Loucy (cell line): ENCODE measurements at regions not wholly inside any gene's neighbourhood (a gene's known extent, or its start where the extent isn't known, plus 50 kb on each side); places are given as distances from the start of the nearest gene placed in this dataset.

Source experiments
- H2AFZ ChIP-seq: fragments of 200-600 bp; sonication (generic); 2 replicates; pipeline ENCODE4 v1.6.0; 2016; ENCODE audit warnings: antibody characterized with exemption, mild to moderate bottlenecking, low read length, moderate library complexity
- H3F3A ChIP-seq: fragments of 200-600 bp; 2 replicates; pipeline ENCODE4 v1.6.0; 2016; ENCODE audit warnings: antibody characterized with exemption, low read depth, mild to moderate bottlenecking
- H3K27me3 ChIP-seq: fragments of 200-600 bp; sonication (generic); 2 replicates; pipeline ENCODE4 v1.6.1; 2014; ENCODE audit warnings: low read length, mild to moderate bottlenecking; ENCODE audit not compliant: insufficient read depth, poor library complexity, severe bottlenecking
- H3K36me3 ChIP-seq: fragments of 200-600 bp; sonication (generic); 2 replicates; pipeline ENCODE4 v1.6.1; 2016; ENCODE audit warnings: low read length; ENCODE audit not compliant: insufficient read depth
- H3K4me1 ChIP-seq: fragments of 200-600 bp; sonication (generic); 2 replicates; pipeline ENCODE4 v1.5.1; 2014; ENCODE audit warnings: low read length, mild to moderate bottlenecking; ENCODE audit not compliant: insufficient read depth, poor library complexity, severe bottlenecking
- H3K4me2 ChIP-seq: fragments of 200-600 bp; sonication (generic); 2 replicates; pipeline ENCODE4 v1.6.0; 2014; ENCODE audit warnings: antibody characterized with exemption, low read length, low read depth, mild to moderate bottlenecking; ENCODE audit not compliant: poor library complexity, severe bottlenecking
- H3K4me3 ChIP-seq: fragments of 200-600 bp; sonication (generic); 2 replicates; pipeline ENCODE4 v1.5.1; 2014; ENCODE audit warnings: low read length, mild to moderate bottlenecking, mixed read lengths; ENCODE audit not compliant: poor library complexity, severe bottlenecking
- H3K79me2 ChIP-seq: fragments of 200-600 bp; sonication (generic); 2 replicates; pipeline ENCODE4 v1.6.1; 2014; ENCODE audit warnings: low read length; ENCODE audit not compliant: insufficient read depth
- H3K9ac ChIP-seq: fragments of 200-600 bp; sonication (generic); 2 replicates; pipeline ENCODE4 v1.6.0; 2014; ENCODE audit warnings: mild to moderate bottlenecking, low read depth, low read length, moderate library complexity; ENCODE audit not compliant: poor library complexity, severe bottlenecking
- H3K9me2 ChIP-seq: fragments of 200-600 bp; sonication (generic); replicated peaks from 2 replicates; pipeline ENCODE4 v1.6.1; 2016; ENCODE audit warnings: low read depth, low read length, mixed read lengths
- H3K9me3 ChIP-seq: fragments of 200-600 bp; sonication (generic); 2 replicates; pipeline ENCODE4 v1.6.1; 2014; ENCODE audit warnings: mild to moderate bottlenecking, antibody characterized with exemption, low read length, low read depth; ENCODE audit not compliant: insufficient read depth
- H4K20me1 ChIP-seq: fragments of 200-600 bp; sonication (generic); 2 replicates; pipeline ENCODE4 v1.6.0; 2014; ENCODE audit warnings: antibody characterized with exemption, low read length, mild to moderate bottlenecking; ENCODE audit not compliant: insufficient read depth, poor library complexity, severe bottlenecking
- EZH2phosphoT487 ChIP-seq: fragments of 200-600 bp; IDR thresholded peaks from 2 replicates; pipeline ENCODE4 v1.6.1; 2018; ENCODE audit warnings: antibody characterized with exemption, mild to moderate bottlenecking, moderate library complexity, borderline replicate concordance
- TF ChIP-seq, protein P1 (sequence below): fragments of 200-600 bp; sonication (generic); conservative IDR thresholded peaks from 2 replicates; pipeline ENCODE4 v1.5.1; 2014; ENCODE audit warnings: mild to moderate bottlenecking, antibody characterized with exemption, low read length

DNA sequence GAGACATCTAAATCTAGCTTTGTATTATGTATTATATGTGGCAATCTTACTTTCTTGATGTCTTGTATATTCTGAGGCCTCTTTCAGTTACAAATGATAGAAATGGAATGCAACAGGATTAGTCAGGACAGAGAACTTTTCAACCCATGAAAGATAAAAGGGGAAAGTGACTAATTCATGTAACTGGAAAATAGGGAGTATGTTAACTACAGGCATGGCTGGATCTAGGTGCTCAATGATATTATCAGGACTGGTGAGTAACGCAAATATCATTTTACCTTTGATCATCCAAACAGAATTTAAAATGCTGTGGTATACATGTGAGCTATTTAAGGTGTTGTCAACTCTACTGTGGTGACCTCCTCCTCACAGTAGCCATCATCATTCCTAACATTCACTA, 215.7 kb upstream of the GLRA1 start:
- TF ChIP-seq, protein P1, sequence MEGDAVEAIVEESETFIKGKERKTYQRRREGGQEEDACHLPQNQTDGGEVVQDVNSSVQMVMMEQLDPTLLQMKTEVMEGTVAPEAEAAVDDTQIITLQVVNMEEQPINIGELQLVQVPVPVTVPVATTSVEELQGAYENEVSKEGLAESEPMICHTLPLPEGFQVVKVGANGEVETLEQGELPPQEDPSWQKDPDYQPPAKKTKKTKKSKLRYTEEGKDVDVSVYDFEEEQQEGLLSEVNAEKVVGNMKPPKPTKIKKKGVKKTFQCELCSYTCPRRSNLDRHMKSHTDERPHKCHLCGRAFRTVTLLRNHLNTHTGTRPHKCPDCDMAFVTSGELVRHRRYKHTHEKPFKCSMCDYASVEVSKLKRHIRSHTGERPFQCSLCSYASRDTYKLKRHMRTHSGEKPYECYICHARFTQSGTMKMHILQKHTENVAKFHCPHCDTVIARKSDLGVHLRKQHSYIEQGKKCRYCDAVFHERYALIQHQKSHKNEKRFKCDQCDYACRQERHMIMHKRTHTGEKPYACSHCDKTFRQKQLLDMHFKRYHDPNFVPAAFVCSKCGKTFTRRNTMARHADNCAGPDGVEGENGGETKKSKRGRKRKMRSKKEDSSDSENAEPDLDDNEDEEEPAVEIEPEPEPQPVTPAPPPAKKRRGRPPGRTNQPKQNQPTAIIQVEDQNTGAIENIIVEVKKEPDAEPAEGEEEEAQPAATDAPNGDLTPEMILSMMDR: no peak
- TF ChIP-seq EZH2phosphoT487: no peak
- no peak overlapping the region for H3K9ac ChIP-seq
- no peaks in the 10 kb centered on the region for H3K9me3 ChIP-seq
- H4K20me1 ChIP-seq: no peaks in the 10 kb centered on the region
- no peaks in the 10 kb centered on the region for H3K9me2 ChIP-seq
- H3K79me2 ChIP-seq: no peaks in the 10 kb centered on the region
- H3F3A ChIP-seq: no peaks in the 10 kb centered on the region
- H3K4me3 ChIP-seq: no peak overlapping the region
- H3K4me2 ChIP-seq: no peak overlapping the region
- H3K27me3 ChIP-seq: no peaks in the 10 kb centered on the region
- no peak overlapping the region for H2AFZ ChIP-seq
- H3K36me3 ChIP-seq: no peaks in the 10 kb centered on the region
- no peaks in the 10 kb centered on the region for H3K4me1 ChIP-seq

DNA sequence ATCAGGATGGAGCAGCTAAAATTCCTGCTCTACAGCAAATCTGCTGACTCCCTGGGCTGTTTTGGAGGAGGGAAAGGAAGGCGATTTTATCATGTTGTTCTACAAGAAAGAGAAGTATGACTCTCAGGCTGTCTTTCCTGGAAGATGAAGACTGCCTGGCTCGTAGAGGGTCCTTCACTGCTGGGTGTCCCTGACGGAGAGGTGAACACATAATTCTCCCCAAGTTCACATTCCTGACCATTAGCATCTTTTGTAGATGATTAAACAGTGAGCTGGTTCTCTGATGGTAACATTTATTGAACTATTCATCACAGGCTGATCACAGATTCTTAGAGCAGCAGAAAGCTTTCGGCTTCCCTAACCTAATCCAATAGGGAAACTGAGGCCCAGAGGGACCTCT, 212.4 kb upstream of the GLRA1 start:
- Histone ChIP-seq H3K36me3 (no peaks in the 10 kb centered on the region), H3K4me1 (no peaks in the 10 kb centered on the region), H3K4me3 (no peak overlapping the region), H3K9me2 (no peaks in the 10 kb centered on the region), H3K27me3 (no peaks in the 10 kb centered on the region), H3K9ac (no peak overlapping the region), H3K9me3 (no peaks in the 10 kb centered on the region), H3F3A (no peaks in the 10 kb centered on the region), H3K79me2 (no peaks in the 10 kb centered on the region), H4K20me1 (no peaks in the 10 kb centered on the region), H3K4me2 (no peak overlapping the region), H2AFZ (no peak overlapping the region)
- TF ChIP-seq EZH2phosphoT487: no peak
- TF ChIP-seq, protein P1: no peak

DNA sequence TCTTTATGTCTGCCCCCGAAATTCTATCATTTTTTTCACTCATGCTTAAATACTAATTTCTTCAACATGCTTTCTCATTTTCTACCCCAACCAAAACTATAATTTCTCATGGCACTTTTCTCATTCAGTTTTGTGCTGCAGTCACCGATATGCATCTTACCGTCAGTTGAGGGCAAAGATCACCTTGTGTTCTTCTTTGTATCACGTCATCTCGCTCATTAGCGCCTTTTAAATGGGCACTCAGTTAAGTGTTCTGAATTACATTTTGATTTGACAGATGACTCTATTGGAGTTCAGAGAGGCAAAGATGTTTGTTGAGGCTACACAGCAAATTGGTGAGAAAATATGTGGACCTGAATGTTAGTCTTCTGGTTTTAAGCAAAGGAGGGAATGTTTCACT, 211.7 kb upstream of the GLRA1 start:
- H3K9me2 ChIP-seq: no peaks in the 10 kb centered on the region
- no peaks in the 10 kb centered on the region for H3K9me3 ChIP-seq
- no peak overlapping the region for H2AFZ ChIP-seq
- TF ChIP-seq, protein P1: no peak
- TF ChIP-seq EZH2phosphoT487: no peak
- no peak overlapping the region for H3K9ac ChIP-seq
- no peak overlapping the region for H3K4me2 ChIP-seq
- no peak overlapping the region for H3K4me3 ChIP-seq
- H3K27me3 ChIP-seq: no peaks in the 10 kb centered on the region
- H3K79me2 ChIP-seq: no peaks in the 10 kb centered on the region
- no peaks in the 10 kb centered on the region for H3K4me1 ChIP-seq
- H3F3A ChIP-seq: no peaks in the 10 kb centered on the region
- H4K20me1 ChIP-seq: no peaks in the 10 kb centered on the region
- H3K36me3 ChIP-seq: no peaks in the 10 kb centered on the region
